ENCODE measurements at regions not wholly inside any gene's neighbourhood (a gene's known extent, or its start where the extent isn't known, plus 50 kb on each side); places are given as distances from the start of the nearest gene placed in this dataset.

GRCh38 chr1:219833214-219833815 is 95.0 kb downstream of the SLC30A10 start:
- H3K9me3 ChIP-seq (ENCODE audit: low read depth, low read length), result no peaks in the 10 kb centered on the region
- H3K36me3 ChIP-seq (ENCODE audit: insufficient read depth, low read length), result no peaks in the 10 kb centered on the region
- H3K9ac ChIP-seq (ENCODE audit: insufficient read length), result no peak overlapping the region
- H3K4me3 ChIP-seq, result no peak overlapping the region
- DNase-seq (ENCODE audit: low read depth, low spot score), result no peak
- no peak for TF ChIP-seq EZH2 (IDR thresholded peaks at IDR 0.05)
- no peak for TF ChIP-seq FOXP2 (optimal IDR thresholded peaks at IDR 0.05; ENCODE audit: control extremely low read depth, extremely low read length, insufficient read depth)
- no peak for TF ChIP-seq POLR2AphosphoS5 (IDR thresholded peaks at IDR 0.05; ENCODE audit: borderline replicate concordance, low read depth, low read length)
- H3K27ac ChIP-seq, result no peak overlapping the region

GRCh38 chr1:219826290-219826689 is 102.1 kb downstream of the SLC30A10 start:
- Histone ChIP-seq H3K27ac (no peak overlapping the region), H3K36me3 (ENCODE audit: insufficient read depth, low read length) (no peaks in the 10 kb centered on the region), H3K4me3 (no peak overlapping the region), H3K9ac (ENCODE audit: insufficient read length) (no peak overlapping the region), H3K9me3 (ENCODE audit: low read depth, low read length) (no peaks in the 10 kb centered on the region)
- TF ChIP-seq EZH2 (IDR thresholded peaks at IDR 0.05), result no peak
- TF ChIP-seq FOXP2 (optimal IDR thresholded peaks at IDR 0.05; ENCODE audit: control extremely low read depth, extremely low read length, insufficient read depth), result no peak
- TF ChIP-seq POLR2AphosphoS5 (IDR thresholded peaks at IDR 0.05; ENCODE audit: borderline replicate concordance, low read depth, low read length), result no peak
- DNase-seq (ENCODE audit: low read depth, low spot score), result no peak

GRCh38 chr1:219825355-219825754 is 103.0 kb downstream of the SLC30A10 start:
- no peak for DNase-seq (ENCODE audit: low read depth, low spot score)
- no peak overlapping the region for H3K27ac ChIP-seq

GRCh38 chr1:219824338-219824737 is 104.0 kb downstream of the SLC30A10 start:
- TF ChIP-seq EZH2 (IDR thresholded peaks at IDR 0.05) (no peak), POLR2AphosphoS5 (IDR thresholded peaks at IDR 0.05; ENCODE audit: borderline replicate concordance, low read depth, low read length) (no peak), FOXP2 (optimal IDR thresholded peaks at IDR 0.05; ENCODE audit: control extremely low read depth, extremely low read length, insufficient read depth) (no peak)
- DNase-seq (ENCODE audit: low read depth, low spot score), result no peak
- H3K9ac ChIP-seq (ENCODE audit: insufficient read length), result no peak overlapping the region
- H3K4me3 ChIP-seq, result no peak overlapping the region
- no peak overlapping the region for H3K27ac ChIP-seq
- no peaks in the 10 kb centered on the region for H3K36me3 ChIP-seq (ENCODE audit: insufficient read depth, low read length)
- H3K9me3 ChIP-seq (ENCODE audit: low read depth, low read length), result no peaks in the 10 kb centered on the region

More at GRCh38 chr1:219825355-219825754, 103.0 kb downstream of the SLC30A10 start:
- Histone ChIP-seq H3K4me3 (no peak overlapping the region), H3K36me3 (ENCODE audit: insufficient read depth, low read length) (no peaks in the 10 kb centered on the region), H3K9ac (ENCODE audit: insufficient read length) (no peak overlapping the region), H3K9me3 (ENCODE audit: low read depth, low read length) (no peaks in the 10 kb centered on the region)
- TF ChIP-seq POLR2AphosphoS5 (IDR thresholded peaks at IDR 0.05; ENCODE audit: borderline replicate concordance, low read depth, low read length) (no peak), FOXP2 (optimal IDR thresholded peaks at IDR 0.05; ENCODE audit: control extremely low read depth, extremely low read length, insufficient read depth) (no peak), EZH2 (IDR thresholded peaks at IDR 0.05) (no peak)

- TF ChIP-seq EZH2 (IDR thresholded peaks at IDR 0.05) (no peak), POLR2AphosphoS5 (IDR thresholded peaks at IDR 0.05; ENCODE audit: borderline replicate concordance, low read depth, low read length) (no peak), FOXP2 (optimal IDR thresholded peaks at IDR 0.05; ENCODE audit: control extremely low read depth, extremely low read length, insufficient read depth) (no peak)
- H3K36me3 ChIP-seq (ENCODE audit: insufficient read depth, low read length), result no peaks in the 10 kb centered on the region
- no peak overlapping the region for H3K9ac ChIP-seq (ENCODE audit: insufficient read length)
- DNase-seq (ENCODE audit: low read depth, low spot score), result no peak
- no peaks in the 10 kb centered on the region for H3K9me3 ChIP-seq (ENCODE audit: low read depth, low read length)
- H3K27ac ChIP-seq, result no peak overlapping the region
- H3K4me3 ChIP-seq, result no peak overlapping the region
Measured at GRCh38 chr1:219820551-219820950, 107.8 kb downstream of the SLC30A10 start.

- Histone ChIP-seq H3K36me3 (ENCODE audit: insufficient read depth, low read length) (no peaks in the 10 kb centered on the region), H3K27ac (no peak overlapping the region), H3K9me3 (ENCODE audit: low read depth, low read length) (no peaks in the 10 kb centered on the region), H3K4me3 (no peak overlapping the region), H3K9ac (ENCODE audit: insufficient read length) (no peak overlapping the region)
- TF ChIP-seq POLR2AphosphoS5 (IDR thresholded peaks at IDR 0.05; ENCODE audit: borderline replicate concordance, low read depth, low read length), result no peak
- no peak for TF ChIP-seq EZH2 (IDR thresholded peaks at IDR 0.05)
- no peak for TF ChIP-seq FOXP2 (optimal IDR thresholded peaks at IDR 0.05; ENCODE audit: control extremely low read depth, extremely low read length, insufficient read depth)
- no peak for DNase-seq (ENCODE audit: low read depth, low spot score)
Measured at GRCh38 chr1:219817914-219818313, 110.4 kb downstream of the SLC30A10 start.

- DNase-seq (ENCODE audit: low read depth, low spot score), result no peak
- H3K9me3 ChIP-seq (ENCODE audit: low read depth, low read length), result no peaks in the 10 kb centered on the region
- no peaks in the 10 kb centered on the region for H3K36me3 ChIP-seq (ENCODE audit: insufficient read depth, low read length)
- no peak overlapping the region for H3K27ac ChIP-seq
- no peak overlapping the region for H3K9ac ChIP-seq (ENCODE audit: insufficient read length)
- no peak for TF ChIP-seq FOXP2 (optimal IDR thresholded peaks at IDR 0.05; ENCODE audit: control extremely low read depth, extremely low read length, insufficient read depth)
- no peak for TF ChIP-seq EZH2 (IDR thresholded peaks at IDR 0.05)
- no peak for TF ChIP-seq POLR2AphosphoS5 (IDR thresholded peaks at IDR 0.05; ENCODE audit: borderline replicate concordance, low read depth, low read length)
- no peak overlapping the region for H3K4me3 ChIP-seq
Measured at GRCh38 chr1:219813294-219813693, 115.1 kb downstream of the SLC30A10 start.

- TF ChIP-seq EZH2 (IDR thresholded peaks at IDR 0.05), result no peak
- no peak for TF ChIP-seq FOXP2 (optimal IDR thresholded peaks at IDR 0.05; ENCODE audit: control extremely low read depth, extremely low read length, insufficient read depth)
- no peak for TF ChIP-seq POLR2AphosphoS5 (IDR thresholded peaks at IDR 0.05; ENCODE audit: borderline replicate concordance, low read depth, low read length)
- Histone ChIP-seq H3K9me3 (ENCODE audit: low read depth, low read length) (no peaks in the 10 kb centered on the region), H3K36me3 (ENCODE audit: insufficient read depth, low read length) (no peaks in the 10 kb centered on the region), H3K4me3 (no peak overlapping the region), H3K27ac (no peak overlapping the region), H3K9ac (ENCODE audit: insufficient read length) (no peak overlapping the region)
- DNase-seq (ENCODE audit: low read depth, low spot score), result no peak
Measured at GRCh38 chr1:219812491-219813203, 115.7 kb downstream of the SLC30A10 start.
